Left forelimb (tissue), 1 donor: ENCODE measurements at regions not wholly inside any gene's neighbourhood (a gene's known extent, or its start where the extent isn't known, plus 50 kb on each side); places are given as distances from the start of the nearest gene placed in this dataset.

Experiments
- DNase-seq: peaks from one replicate; pipeline ENCODE4 v3.0.0-alpha.2; 2018; ENCODE audit warnings: low spot score

DNA sequence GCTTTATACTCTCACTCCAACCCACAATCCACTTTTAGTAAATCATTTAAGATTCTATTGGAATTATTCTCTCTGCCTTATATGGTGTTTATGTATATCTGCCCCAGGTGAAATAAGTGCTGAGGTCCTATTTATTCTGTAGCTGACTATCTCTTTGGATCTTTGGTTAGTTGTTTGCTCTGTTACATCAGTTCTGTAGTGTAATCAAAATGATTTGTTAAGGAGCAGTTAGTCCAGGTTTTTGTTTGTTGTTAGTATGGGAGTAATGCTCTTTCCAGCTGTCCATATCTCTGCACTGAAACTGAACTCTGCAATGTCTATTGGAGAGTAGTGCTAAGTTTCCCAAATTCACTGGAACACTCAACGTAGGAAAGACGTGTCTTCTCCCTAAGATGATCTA is 615.8 kb downstream of the SNAPC1 start:
- no peak for DNase-seq

DNA sequence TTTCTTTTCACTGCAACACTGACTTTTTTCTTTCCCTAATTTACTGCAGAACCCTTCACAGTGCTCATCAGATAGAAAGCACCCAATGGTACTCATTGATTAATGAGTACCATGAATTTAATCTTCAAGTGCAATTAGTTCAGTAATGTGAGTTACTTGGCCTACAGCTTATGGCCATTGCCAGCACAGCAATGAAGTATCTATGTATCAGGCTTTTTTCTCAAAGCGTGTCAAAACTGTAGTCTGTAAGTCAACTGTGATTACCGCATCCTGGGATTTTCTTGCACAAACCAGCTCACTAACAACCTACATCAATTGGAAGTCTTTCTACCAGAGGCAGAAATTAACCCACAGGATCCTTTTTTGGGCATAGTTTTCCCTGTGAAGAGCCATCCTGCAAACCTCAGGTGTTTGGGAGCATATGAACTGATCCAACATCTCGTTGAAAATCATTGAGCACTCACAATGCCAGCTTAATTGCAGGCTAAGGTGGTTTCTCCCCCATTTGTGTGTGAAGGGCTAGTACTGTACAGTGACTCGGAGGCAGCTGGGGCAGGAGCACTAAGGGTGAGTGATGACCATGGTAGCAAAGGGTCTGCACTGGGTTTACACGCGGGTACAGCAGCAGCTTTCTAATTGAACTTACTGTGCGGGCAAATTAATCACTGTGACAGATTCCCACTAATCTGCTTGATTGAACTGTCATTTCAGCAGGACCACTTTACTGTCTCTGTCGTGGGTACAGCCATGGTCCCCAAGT is 619.3 kb downstream of the SNAPC1 start:
- no peak for DNase-seq

DNA sequence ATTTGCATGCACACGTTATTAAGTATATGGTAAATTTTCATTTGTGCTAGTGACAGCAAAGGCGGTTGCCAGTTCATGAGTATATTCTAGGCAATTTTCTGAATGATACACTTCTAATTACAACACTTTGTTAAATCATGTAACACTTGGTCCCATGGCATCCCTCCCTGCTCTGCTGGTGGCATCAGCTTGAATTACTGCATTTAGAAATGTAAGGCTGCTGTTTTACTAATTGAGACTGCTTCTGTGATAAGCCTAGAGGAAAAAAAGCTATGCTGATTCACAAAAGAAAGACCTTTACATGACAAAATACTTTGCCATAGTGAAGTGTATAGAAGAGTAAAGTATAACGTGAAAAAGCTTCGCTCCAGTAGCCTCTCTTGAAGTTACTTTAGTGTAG is 636.1 kb downstream of the KCNH5 start:
- no peak for DNase-seq

DNA sequence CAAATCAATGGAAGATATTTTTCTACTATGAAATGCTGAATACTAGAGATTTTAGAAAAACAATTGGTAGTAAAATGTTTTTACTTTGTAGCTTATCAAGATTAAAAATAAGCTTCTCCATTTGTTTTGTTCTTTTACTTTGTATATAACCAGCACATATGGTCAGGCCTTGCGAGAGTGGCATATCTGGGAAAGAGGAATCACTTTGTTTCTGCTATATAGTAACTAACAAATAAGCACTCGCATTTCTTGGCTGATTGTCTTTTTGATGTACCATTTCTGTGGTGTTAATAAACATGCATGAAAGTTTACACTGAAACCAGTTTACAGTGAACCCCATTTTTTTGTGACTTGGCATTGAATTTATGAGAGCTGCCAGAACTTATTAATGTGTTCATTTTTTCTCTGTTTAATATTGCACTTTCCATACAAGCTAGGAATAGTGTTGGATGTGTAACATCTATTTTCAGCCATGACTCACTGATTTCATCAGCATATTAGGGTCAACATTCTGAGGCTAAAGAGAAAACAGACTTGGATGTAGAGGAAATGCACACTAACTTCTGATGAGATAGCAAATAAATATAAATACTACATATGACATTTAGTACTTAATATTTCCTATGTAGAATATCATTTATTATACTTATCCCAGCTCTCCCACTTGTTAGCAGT is 635.5 kb downstream of the KCNH5 start:
- DNase-seq = no peak

DNA sequence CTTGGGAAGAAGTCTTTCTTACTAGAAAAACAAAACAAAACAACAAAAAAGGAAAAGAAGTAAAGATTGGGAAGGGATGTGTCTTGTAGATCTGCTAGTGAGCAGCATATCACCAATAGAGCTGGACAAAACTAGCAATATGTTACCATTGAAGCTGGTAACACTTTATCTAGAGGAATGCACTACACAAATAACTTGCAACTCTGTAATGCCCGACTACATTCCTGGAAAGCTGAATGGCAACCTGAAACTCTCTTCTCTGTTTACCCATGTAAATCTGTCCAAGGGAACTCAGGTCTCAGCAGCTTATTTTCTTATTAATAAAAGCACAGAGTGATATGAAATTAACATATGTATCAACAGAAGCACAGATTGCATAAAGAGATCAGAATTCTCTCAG is 624.4 kb downstream of the KCNH5 start:
- DNase-seq = no peak

DNA sequence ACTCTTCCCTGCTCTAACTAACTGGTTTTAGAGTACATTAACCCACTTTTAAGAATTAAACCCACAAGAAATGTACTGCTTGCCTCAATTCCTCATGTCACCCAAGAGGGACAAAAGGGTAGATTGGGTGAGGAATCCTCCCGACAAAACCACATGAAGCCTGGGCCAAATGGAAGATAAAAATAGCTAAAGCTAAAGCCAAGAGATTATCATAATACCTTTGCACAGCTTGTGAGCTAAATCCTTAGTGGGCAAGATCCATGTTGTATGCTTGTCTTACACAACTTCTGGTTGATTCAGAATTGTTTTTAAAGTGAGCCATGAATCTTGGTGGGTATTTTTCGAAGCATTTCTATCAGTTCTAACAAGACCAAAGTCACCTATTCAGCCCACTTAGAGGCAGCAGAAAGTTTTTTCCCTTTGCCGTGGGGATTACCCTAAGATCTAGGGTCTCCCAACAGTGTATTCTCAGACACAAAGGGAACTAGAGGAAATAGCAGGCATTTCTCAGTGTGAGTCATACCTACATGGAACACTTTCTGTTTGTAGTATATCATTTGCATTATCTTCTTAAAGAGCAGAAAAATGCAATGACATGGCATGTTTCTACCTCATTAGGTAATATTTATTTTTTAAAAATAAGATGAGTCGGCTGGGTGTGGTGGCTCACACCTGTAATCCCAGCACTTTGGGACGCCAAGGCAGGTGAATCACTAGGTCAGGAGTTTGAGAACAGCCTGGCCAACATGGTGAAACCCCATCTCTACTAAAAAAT is 616.6 kb downstream of the KCNH5 start:
- no peak for DNase-seq

DNA sequence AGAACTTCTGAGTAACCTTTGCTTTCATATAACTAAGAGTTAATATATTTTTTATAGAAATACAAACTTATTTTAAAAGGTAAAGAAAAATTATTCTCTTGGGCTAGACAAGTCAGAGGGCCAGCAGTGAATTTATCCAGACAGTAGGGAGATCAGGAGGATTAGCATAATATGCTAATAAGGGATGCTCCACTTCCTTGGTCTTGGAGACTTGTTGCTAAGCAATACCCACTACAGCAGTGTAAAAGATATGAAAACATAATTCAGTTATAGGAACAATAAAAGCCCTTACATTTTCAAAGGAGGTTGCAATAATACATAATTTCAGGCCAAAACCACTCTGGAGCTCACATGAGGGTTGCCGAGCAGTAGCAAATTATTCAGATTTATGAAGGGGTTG is 615.6 kb downstream of the KCNH5 start:
- DNase-seq = no peak

DNA sequence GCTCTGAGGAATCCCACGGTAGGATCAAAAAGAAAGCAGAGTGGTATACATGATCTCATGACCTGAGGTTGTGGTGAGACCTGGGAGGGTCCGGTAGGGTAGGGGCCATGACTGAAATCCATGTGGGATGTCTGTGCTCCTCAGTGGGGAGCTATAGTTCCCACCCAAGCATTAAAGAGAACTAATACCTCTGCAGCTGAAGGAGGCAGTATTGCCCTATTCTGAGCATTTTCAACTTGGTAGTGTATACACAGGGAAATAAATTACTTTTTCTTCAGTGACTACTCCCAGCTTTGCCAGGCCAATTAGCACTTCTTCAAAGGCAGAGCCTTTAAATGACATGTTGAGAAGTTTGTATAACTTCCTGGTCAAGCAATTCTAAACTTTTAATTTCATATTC is 613.8 kb downstream of the KCNH5 start:
- no peak for DNase-seq

DNA sequence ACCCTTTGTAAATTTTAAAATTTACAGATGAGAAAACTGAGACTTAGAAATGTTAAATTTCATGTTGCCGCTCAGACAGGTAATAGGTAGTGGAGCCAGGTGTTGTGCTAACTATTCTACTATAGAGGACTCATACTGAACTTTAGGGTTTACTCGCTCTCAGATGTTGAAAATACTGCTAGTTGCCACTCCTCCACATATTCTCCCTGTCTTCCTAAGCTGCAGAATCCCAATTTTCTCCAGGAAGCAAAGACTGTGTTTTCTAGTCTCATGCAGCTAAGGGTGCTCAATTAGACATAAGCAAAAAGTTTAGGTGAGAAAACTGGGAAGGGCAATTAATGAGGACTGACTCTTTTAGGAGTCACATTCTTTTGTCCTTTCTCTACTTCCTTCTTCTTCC is 612.3 kb downstream of the KCNH5 start:
- DNase-seq = no peak

DNA sequence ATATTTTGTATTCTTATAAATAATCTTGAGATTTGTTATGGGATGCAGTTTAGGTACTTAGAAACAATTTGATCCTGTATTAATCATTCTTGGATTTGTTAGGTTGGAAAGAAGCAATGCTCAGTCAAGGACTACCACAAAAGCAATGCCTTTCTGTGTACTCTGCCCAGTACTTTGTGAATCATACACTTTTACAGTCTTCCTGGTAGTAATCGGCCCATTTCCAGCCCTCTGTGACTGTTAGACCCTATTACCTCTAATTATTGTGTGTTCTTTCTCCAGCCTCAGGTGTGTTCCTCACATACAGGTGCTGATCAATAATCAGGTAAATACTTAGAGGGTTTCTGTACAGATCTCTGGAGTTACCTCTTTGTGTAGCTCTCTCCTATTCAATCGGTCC is 609.0 kb downstream of the KCNH5 start:
- no peak for DNase-seq

DNA sequence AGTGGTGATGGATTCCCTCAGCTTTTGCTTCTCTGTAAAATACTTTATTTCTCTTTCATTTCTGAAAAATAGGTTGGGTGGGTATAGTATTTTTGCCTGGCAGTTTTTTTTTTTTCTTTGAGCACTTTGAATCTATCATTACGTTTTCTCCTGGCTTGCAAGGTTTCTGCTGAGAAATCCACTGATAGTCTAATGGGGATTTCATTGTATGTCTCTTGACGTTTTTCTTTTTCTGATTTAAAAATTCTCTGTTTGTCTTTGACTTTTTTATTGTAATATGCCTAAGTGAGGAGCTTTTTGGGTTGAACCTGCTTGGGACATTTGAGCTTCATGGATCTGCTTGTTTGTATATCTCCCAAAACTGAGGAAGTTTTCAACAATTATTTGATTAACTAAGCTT is 606.0 kb downstream of the KCNH5 start:
- DNase-seq = no peak

DNA sequence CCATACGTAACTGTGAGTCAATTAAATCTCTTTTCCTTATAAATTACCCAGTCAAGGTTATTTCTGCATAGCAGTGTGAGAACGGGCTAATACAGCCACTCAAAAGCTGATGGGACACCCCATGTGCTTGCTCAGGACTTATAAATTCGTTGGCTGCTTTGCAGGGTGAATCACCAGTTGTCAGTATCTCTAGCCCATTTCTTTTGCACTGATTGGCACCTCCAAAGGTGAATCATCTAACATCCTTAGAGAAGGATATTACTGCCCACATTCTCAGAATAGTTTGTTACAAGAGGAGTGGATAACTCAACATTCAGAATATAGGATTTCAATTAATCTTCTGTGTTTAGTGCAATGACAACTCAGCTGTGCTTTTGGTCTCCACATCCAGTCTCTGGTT is 601.5 kb downstream of the KCNH5 start:
- no peak for DNase-seq

DNA sequence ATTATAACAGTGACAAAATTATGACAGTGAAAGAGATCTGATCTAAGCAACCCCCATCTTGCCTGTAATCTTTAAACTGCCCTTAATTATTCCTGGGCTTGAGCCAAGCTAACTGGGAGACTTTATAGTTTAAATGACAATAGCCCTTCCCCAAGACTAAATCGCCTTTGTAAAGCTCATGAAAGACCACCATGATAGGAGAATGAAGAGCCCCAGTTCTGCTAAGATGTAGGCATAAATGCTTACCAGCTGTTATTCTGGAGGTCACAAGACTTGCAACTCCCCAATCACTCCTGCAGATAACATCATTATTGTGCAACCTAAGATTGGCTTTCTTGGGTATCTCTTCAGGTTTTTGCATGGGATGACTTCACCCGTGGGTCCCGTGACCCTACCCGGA is 599.7 kb downstream of the KCNH5 start:
- DNase-seq = no peak

DNA sequence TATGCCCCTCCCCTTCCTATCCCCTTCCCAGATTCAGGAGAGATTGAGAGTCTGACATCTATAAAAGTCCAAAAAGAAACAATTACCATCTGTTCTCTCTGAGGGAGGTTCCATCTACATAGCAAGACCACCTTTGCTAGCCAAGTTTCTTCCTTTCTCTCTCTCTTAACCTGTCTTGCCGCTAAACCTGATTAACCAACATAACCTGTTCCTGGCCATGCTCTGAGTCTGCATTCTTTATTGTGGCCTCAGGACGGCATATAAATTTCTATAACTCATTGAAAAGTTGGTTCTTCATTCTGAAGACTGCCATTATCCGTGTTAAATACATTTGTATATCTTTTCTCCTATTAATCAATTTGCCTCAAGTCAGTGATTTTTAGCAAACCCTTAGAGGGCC is 594.0 kb downstream of the KCNH5 start:
- DNase-seq = no peak

DNA sequence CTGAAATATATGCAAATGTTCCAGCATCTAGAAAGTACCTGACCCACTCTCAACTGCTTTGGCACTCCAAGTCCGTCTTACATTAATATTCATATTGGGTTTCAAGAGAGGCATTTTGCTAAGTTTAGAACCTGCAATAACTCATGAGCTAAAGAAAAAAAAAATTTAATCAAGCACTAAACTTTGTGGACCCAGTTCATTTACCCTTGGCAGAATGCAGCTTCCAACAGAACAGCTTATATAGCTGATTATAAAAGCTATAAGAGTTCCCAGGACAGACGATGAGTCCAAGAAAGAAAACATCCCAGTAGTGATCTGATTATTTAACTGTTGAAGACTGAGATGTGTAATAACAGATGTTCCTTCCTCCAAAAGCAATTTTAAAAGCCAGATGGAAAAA is 592.0 kb downstream of the KCNH5 start:
- DNase-seq = no peak

DNA sequence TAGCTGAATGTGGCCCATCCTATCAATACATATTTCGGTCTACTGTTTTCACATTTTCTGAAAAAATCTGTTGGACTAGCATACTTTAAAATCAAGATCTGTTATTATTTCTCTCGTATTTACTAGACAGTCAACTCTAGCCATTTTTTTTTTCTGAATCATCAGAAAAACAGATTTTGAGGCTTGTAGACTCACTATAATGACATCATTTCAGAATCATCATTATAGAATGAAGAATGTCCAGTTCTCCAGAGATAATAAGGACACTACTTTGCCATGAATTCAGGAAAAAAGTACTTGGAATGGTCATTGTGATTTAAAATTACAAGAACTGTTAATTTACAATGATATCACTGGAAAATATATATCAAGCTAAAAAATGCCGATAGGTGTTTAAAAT is 589.8 kb downstream of the KCNH5 start:
- DNase-seq = no peak

DNA sequence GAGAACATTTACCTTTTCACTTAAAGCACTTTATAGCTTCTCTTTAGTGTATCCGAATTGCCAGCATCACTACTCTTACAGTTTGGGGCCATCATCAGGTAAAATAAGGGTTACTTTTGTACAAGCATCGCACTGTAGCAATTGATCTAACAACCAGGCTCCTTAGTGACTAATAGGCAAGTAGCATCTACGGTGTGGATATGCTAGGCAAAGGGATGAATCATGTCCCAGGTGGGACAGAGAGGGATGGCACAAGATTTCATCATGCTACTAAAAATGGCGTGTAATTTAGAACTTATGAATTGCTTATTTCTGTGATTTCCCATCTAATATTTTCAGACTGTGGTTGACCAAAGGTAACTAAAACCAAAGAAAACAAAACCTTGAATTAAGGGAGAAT is 582.3 kb downstream of the KCNH5 start:
- no peak for DNase-seq

DNA sequence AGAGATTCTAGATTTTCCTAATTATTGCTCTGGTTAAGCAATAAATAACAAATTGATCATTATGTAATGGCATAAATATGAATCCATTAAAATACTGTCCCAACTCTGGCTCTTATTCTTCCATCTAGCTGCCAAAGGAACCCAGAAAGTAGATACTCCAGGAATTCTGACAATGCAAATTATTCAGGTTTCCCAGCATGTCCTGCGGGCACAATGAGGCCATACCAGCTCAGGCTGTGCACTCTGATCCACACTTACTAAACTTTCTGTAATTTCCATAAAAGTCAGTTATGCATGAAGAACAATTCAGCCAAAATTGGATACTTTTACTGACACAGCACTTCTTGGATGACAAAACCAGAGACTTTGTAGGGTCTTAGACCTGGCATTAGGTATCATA is 576.3 kb downstream of the KCNH5 start:
- DNase-seq = no peak

DNA sequence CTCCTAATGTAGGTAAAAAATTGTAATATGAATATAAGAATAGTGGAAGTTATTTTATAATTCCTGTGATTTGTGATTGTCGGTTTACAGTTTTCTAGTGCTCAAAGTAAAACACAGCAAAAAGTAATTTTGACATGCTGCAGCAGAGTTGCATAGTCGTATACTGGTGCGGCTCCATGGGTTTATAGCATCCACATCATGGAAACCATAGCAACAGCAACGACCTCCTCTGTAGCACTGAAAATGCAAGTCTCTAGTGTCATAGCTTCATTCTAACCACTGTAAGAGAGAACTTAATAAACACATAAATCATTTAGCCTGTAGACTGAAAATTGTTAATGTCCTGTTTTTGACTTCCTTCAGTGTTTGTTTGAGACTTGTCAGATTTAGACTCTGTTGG is 574.3 kb downstream of the KCNH5 start:
- DNase-seq = no peak

DNA sequence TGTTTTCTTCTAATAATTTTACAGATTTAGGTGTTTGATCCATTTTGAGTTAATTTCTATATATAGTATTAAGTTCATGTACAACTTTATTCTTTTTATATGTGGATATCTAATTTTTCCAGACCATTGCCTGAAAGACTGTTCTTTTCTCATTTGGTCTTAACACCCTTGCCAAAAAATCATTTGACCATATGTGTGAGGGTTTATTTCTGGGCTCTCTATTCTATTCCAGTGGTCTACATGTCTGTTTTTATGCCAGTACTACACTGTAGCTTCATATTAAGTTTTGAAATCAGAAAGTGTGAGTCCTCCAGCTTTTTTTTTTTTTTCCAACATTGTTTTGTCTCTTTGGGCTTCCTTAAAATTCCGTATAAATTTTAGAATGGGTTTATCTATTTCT is 554.1 kb downstream of the KCNH5 start:
- DNase-seq = no peak

DNA sequence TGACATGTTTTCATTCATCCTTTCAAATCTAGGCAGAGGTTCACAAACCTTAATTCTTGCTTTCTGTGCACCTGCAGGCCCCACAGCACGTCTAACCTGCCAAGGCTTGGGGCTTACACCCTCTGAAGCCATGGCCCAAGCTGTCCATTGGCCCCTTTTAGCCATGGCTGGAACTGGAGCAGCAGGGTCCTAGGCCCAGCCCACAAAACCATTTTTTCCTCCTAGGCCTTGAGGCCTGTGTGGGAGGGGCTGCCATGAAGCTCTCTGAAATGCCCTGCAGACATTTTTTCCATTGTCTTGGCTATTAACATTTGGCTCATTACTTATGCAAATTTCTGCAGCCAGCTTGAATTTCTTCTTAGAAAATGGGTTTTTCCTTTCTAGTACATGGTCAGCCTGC is 547.5 kb downstream of the KCNH5 start:
- DNase-seq = no peak

DNA sequence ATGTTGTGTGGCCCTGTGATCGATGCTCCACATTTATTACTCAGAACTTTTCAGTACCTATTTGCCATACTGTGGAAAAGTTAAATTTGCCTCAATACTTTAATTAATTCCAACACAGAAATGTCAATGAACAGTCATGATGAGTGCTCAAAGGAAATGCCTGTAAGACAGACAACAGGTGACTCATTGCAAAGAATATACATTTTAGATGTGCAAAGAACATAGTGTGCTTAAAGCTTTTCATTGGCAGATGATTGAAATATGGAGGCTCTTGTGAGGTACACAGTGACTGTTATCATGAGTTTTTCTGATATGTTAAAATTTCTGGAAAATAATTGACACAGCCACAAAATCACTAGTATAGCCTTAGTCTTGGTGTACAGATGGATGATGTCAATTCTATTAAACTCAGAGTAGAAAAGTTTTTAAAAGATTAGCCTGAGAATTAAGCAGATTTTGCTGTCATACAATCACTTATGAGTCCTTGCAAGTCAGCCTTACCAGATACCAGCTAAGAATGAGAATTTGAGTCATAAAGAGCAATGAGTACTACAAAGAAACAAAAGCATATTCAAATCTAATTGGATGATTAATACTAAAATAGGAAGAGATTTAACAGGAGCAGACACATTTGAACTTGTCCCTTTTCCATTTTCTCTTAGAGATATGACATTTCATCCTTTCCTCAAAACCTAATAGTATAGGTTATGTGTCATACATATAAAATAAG is 544.1 kb downstream of the KCNH5 start:
- DNase-seq = no peak

DNA sequence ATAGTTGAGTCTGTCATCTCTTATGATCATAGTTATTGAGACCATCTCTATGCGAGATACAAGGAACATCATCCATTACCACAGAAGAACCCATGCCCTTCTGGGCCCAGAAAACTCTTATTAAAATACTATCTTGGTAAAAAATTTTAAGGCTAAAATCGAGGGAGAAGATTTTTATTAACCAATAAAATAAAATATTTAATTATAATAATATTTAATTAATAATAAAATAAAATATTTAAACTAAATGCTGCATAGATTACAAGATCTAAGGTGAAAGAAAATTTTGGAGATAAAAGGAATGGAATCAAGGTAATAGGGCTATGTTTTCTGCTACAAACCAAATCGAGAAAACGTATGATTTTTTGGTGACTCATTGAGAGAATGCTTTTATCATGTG is 540.2 kb downstream of the KCNH5 start:
- DNase-seq = no peak
